ENCODE measurements at regions not wholly inside any gene's neighbourhood (a gene's known extent, or its start where the extent isn't known, plus 50 kb on each side); places are given as distances from the start of the nearest gene placed in this dataset.
A peak's percentile ranks its signal among the peaks of the same experiment; 100 is the strongest.

- H3K27ac ChIP-seq: peak overlapping the region; percentile 58
- CTCF ChIA-PET: interaction anchor here (0.6 kb wide), 1 partner anchor 125 kb away, joined by 4 read pairs; no protein-coding TSS in a partner anchor
- POLR2A ChIA-PET (ENCODE audit: low non-redundant PET): no interaction called here
- peak; percentile 36 for DNase-seq (ENCODE audit: low spot score)
- TF ChIP-seq CTCF (conservative IDR thresholded peaks at IDR 0.05; ENCODE audit: low read depth): no peak
Measured at GRCh38 chr2:215218587-215219577, 80.5 kb upstream of the ABCA12 start.

- CTCF ChIA-PET: no interaction called here
- no peak for TF ChIP-seq CTCF (conservative IDR thresholded peaks at IDR 0.05; ENCODE audit: low read depth)
- no peak overlapping the region for H3K27ac ChIP-seq
- no peak for DNase-seq (ENCODE audit: low spot score)
- POLR2A ChIA-PET (ENCODE audit: low non-redundant PET): no interaction called here
Measured at GRCh38 chr2:215216806-215217205, 78.4 kb upstream of the ABCA12 start.

GRCh38 chr2:215215637-215216036 is 77.2 kb upstream of the ABCA12 start:
- no peak for TF ChIP-seq CTCF (conservative IDR thresholded peaks at IDR 0.05; ENCODE audit: low read depth)
- CTCF ChIA-PET: no interaction called here
- DNase-seq (ENCODE audit: low spot score): no peak
- no peak overlapping the region for H3K27ac ChIP-seq
- POLR2A ChIA-PET (ENCODE audit: low non-redundant PET): no interaction called here

- ChIA-PET POLR2A (ENCODE audit: low non-redundant PET) (no interaction called here), CTCF (interaction anchor here (0.6 kb wide), 1 partner anchor 143 kb away, joined by 7 read pairs; no protein-coding TSS in a partner anchor)
- no peak for DNase-seq (ENCODE audit: low spot score)
- H3K27ac ChIP-seq: no peak overlapping the region
- no peak for TF ChIP-seq CTCF (conservative IDR thresholded peaks at IDR 0.05; ENCODE audit: low read depth)
Measured at GRCh38 chr2:215210082-215210481, 71.7 kb upstream of the ABCA12 start.

- TF ChIP-seq CTCF (conservative IDR thresholded peaks at IDR 0.05; ENCODE audit: low read depth): no peak
- CTCF ChIA-PET: no interaction called here
- H3K27ac ChIP-seq: no peak overlapping the region
- no peak for DNase-seq (ENCODE audit: low spot score)
- POLR2A ChIA-PET (ENCODE audit: low non-redundant PET): no interaction called here
Measured at GRCh38 chr2:215207791-215208367, 69.5 kb upstream of the ABCA12 start.

- ChIA-PET CTCF (no interaction called here), POLR2A (ENCODE audit: low non-redundant PET) (no interaction called here)
- TF ChIP-seq CTCF (conservative IDR thresholded peaks at IDR 0.05; ENCODE audit: low read depth): no peak
- DNase-seq (ENCODE audit: low spot score): no peak
- no peak overlapping the region for H3K27ac ChIP-seq
Measured at GRCh38 chr2:215207041-215207440, 68.6 kb upstream of the ABCA12 start.

Measured in RWPE1 (cell line).